ENCODE measurements at regions not wholly inside any gene's neighbourhood (a gene's known extent, or its start where the extent isn't known, plus 50 kb on each side); places are given as distances from the start of the nearest gene placed in this dataset.

DNA sequence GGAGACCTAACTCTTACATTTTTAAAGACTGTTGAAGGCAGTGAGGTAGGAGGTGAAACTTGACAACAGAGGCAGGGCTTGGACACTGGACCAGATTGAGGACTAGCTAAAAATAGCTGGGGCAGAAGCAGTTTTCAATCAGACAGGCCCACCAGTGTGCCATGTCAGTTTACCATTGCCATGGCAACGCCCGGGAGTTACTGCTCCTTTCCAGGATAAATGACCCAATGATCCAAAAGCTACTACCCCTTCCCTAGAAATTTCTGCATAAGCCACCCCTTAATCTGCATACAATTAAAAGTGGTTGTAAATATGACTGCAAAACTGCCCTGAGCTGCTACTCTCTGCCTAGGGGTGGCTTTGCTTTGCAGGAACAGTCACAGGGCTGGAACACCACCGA is 53.2 kb upstream of the PKP2 start:
- H4K20me1 ChIP-seq (replicated peaks; ENCODE audit: control insufficient read depth, extremely low read depth, insufficient read depth, low read length) = no peaks in the 10 kb centered on the region
- no peak overlapping the region for H3K9ac ChIP-seq (replicated peaks; ENCODE audit: extremely low read depth, insufficient read depth, low read length)
- intact Hi-C loops (cut with micrococcal nuclease) = loop anchor here (5.0 kb wide), 1 partner anchor 1072 kb away; the partner anchor contains the start of gene ALG10
- H2AFZ ChIP-seq (ENCODE audit: low read depth, low read length) = no peak overlapping the region
- H3K4me2 ChIP-seq (ENCODE audit: insufficient read depth, low read length) = no peak overlapping the region
- no peaks in the 10 kb centered on the region for H3K9me3 ChIP-seq (replicated peaks; ENCODE audit: control insufficient read depth, insufficient read depth, low read length)
- TF ChIP-seq MYC (IDR thresholded peaks at IDR 0.05; ENCODE audit: low read depth, low read length) = no peak
- no peak for TF ChIP-seq POLR2A (IDR thresholded peaks at IDR 0.05; ENCODE audit: low read depth, low read length)
- TF ChIP-seq GATA2 (IDR thresholded peaks at IDR 0.05; ENCODE audit: insufficient read depth, insufficient read length, low read depth, low read length) = no peak
- no peak for TF ChIP-seq FOS (IDR thresholded peaks at IDR 0.05; ENCODE audit: borderline replicate concordance, insufficient read depth, low read length)
- no peak for TF ChIP-seq POLR2AphosphoS5 (IDR thresholded peaks at IDR 0.05; ENCODE audit: insufficient read depth, low read depth, low read length)
- no peak for TF ChIP-seq EZH2 (IDR thresholded peaks at IDR 0.05; ENCODE audit: borderline replicate concordance, low read depth, low read length, severe bottlenecking)
- TF ChIP-seq, protein P1, sequence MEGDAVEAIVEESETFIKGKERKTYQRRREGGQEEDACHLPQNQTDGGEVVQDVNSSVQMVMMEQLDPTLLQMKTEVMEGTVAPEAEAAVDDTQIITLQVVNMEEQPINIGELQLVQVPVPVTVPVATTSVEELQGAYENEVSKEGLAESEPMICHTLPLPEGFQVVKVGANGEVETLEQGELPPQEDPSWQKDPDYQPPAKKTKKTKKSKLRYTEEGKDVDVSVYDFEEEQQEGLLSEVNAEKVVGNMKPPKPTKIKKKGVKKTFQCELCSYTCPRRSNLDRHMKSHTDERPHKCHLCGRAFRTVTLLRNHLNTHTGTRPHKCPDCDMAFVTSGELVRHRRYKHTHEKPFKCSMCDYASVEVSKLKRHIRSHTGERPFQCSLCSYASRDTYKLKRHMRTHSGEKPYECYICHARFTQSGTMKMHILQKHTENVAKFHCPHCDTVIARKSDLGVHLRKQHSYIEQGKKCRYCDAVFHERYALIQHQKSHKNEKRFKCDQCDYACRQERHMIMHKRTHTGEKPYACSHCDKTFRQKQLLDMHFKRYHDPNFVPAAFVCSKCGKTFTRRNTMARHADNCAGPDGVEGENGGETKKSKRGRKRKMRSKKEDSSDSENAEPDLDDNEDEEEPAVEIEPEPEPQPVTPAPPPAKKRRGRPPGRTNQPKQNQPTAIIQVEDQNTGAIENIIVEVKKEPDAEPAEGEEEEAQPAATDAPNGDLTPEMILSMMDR (IDR thresholded peaks at IDR 0.05; ENCODE audit: extremely low read depth in 1 of 2, insufficient read depth in 1 of 2, low read depth in 1 of 2, low read length in 2 of 2) = no peak
- TF ChIP-seq, protein P2, sequence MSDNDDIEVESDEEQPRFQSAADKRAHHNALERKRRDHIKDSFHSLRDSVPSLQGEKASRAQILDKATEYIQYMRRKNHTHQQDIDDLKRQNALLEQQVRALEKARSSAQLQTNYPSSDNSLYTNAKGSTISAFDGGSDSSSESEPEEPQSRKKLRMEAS (IDR thresholded peaks at IDR 0.05; ENCODE audit: insufficient read depth, insufficient read length) = no peak
- no peak for TF ChIP-seq JUN (IDR thresholded peaks at IDR 0.05; ENCODE audit: borderline replicate concordance, insufficient read depth, insufficient read length, low read depth)
- no peaks in the 10 kb centered on the region for H3K4me1 ChIP-seq (ENCODE audit: control insufficient read depth, extremely low read depth, insufficient read depth, low read length)
- FAIRE-seq = no peak
- no peak overlapping the region for H3K4me3 ChIP-seq (replicated peaks in 1 of 3; ENCODE audit: insufficient read depth in 1 of 3, low read depth in 1 of 3, low read length in 3 of 3)
- H3K27ac ChIP-seq (ENCODE audit: insufficient read depth, low read depth, low read length) = no peak overlapping the region
- ChIA-PET POLR2A (no interaction called here), CTCF (interaction anchor here (1.3 to 1.4 kb wide), 2 partner anchors 11 to 1072 kb away, joined by 3 to 4 read pairs; partner anchors contain the start of gene ALG10)
- H3K27me3 ChIP-seq (ENCODE audit: control insufficient read depth in 2 of 2, insufficient read depth in 2 of 2, low read length in 2 of 2) = no peaks in the 10 kb centered on the region
- no peaks in the 10 kb centered on the region for H3K36me3 ChIP-seq (ENCODE audit: control insufficient read depth in 2 of 2, extremely low read depth in 1 of 2, insufficient read depth in 2 of 2, low read length in 2 of 2)
- dilution Hi-C loops (cut with MboI; ENCODE audit: extremely low pct_ligation_motif_present, low sequenced_read_pairs) = no loop called here
- DNase-seq (ENCODE audit: low read depth, low spot score) = no peak
- no peaks in the 10 kb centered on the region for H3K79me2 ChIP-seq (ENCODE audit: control insufficient read depth, insufficient read depth, low read length)
- no TSS peak for BruUV-seq (replicated peaks)
- H3K9me1 ChIP-seq (replicated peaks; ENCODE audit: control insufficient read depth, extremely low read depth, insufficient read depth, low read length) = no peaks in the 10 kb centered on the region
